ENCODE measurements at regions not wholly inside any gene's neighbourhood (a gene's known extent, or its start where the extent isn't known, plus 50 kb on each side); places are given as distances from the start of the nearest gene placed in this dataset.

- no peak overlapping the region for H3K4me3 ChIP-seq (ENCODE audit: low read depth, low read length)
- no peak for TF ChIP-seq CTCF (conservative IDR thresholded peaks at IDR 0.05; ENCODE audit: low read depth, low read length)
- no peak for DNase-seq (ENCODE audit: low read depth)
These were observed 231.1 kb downstream of the ADAMTS9 start for GRCh38 chr3:64456674-64457073.

GRCh38 chr3:64455351-64455750 lies 230.1 kb upstream of the PRICKLE2 start:
- no peak for TF ChIP-seq CTCF (conservative IDR thresholded peaks at IDR 0.05; ENCODE audit: low read depth, low read length)
- no peak for DNase-seq (ENCODE audit: low read depth)
- H3K4me3 ChIP-seq (ENCODE audit: low read depth, low read length), result no peak overlapping the region

- TF ChIP-seq CTCF (conservative IDR thresholded peaks at IDR 0.05; ENCODE audit: low read depth, low read length), result no peak
- no peak for DNase-seq (ENCODE audit: low read depth)
- H3K4me3 ChIP-seq (ENCODE audit: low read depth, low read length), result no peak overlapping the region
These were observed 229.5 kb upstream of the PRICKLE2 start for GRCh38 chr3:64454768-64455167.

GRCh38 chr3:64454179-64454578 lies 228.9 kb upstream of the PRICKLE2 start:
- no peak for DNase-seq (ENCODE audit: low read depth)
- H3K4me3 ChIP-seq (ENCODE audit: low read depth, low read length), result no peak overlapping the region
- no peak for TF ChIP-seq CTCF (conservative IDR thresholded peaks at IDR 0.05; ENCODE audit: low read depth, low read length)

- no peak overlapping the region for H3K4me3 ChIP-seq (ENCODE audit: low read depth, low read length)
- no peak for DNase-seq (ENCODE audit: low read depth)
- no peak for TF ChIP-seq CTCF (conservative IDR thresholded peaks at IDR 0.05; ENCODE audit: low read depth, low read length)
These were observed 226.2 kb upstream of the PRICKLE2 start for GRCh38 chr3:64451283-64452012.

GRCh38 chr3:64450396-64450956 lies 225.2 kb upstream of the PRICKLE2 start:
- H3K4me3 ChIP-seq (ENCODE audit: low read depth, low read length), result no peak overlapping the region
- no peak for TF ChIP-seq CTCF (conservative IDR thresholded peaks at IDR 0.05; ENCODE audit: low read depth, low read length)
- DNase-seq (ENCODE audit: low read depth), result no peak

GRCh38 chr3:64449026-64449425 lies 223.8 kb upstream of the PRICKLE2 start:
- no peak for DNase-seq (ENCODE audit: low read depth)
- no peak for TF ChIP-seq CTCF (conservative IDR thresholded peaks at IDR 0.05; ENCODE audit: low read depth, low read length)
- no peak overlapping the region for H3K4me3 ChIP-seq (ENCODE audit: low read depth, low read length)

Data from epithelial cell of proximal tubule (primary cell).